ENCODE measurements at regions not wholly inside any gene's neighbourhood (a gene's known extent, or its start where the extent isn't known, plus 50 kb on each side); places are given as distances from the start of the nearest gene placed in this dataset.

GRCh38 chr1:57844382-57844980 lies 420.6 kb upstream of the DAB1 start:
- H3K36me3 ChIP-seq: no peaks in the 10 kb centered on the region
- no peaks in the 10 kb centered on the region for H3K4me1 ChIP-seq (ENCODE audit: control insufficient read depth in 1 of 2, low read depth in 2 of 2)
- DNase-seq (ENCODE audit: low spot score) (no peak), ATAC-seq (ENCODE audit: insufficient number of reproducible peaks, low FRiP score, low read depth) (no peak)
- no peak overlapping the region for H3K4me3 ChIP-seq
- no peak overlapping the region for H3K27ac ChIP-seq
- TF ChIP-seq, protein P1, sequence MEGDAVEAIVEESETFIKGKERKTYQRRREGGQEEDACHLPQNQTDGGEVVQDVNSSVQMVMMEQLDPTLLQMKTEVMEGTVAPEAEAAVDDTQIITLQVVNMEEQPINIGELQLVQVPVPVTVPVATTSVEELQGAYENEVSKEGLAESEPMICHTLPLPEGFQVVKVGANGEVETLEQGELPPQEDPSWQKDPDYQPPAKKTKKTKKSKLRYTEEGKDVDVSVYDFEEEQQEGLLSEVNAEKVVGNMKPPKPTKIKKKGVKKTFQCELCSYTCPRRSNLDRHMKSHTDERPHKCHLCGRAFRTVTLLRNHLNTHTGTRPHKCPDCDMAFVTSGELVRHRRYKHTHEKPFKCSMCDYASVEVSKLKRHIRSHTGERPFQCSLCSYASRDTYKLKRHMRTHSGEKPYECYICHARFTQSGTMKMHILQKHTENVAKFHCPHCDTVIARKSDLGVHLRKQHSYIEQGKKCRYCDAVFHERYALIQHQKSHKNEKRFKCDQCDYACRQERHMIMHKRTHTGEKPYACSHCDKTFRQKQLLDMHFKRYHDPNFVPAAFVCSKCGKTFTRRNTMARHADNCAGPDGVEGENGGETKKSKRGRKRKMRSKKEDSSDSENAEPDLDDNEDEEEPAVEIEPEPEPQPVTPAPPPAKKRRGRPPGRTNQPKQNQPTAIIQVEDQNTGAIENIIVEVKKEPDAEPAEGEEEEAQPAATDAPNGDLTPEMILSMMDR (IDR thresholded peaks at IDR 0.05): no peak
- no peaks in the 10 kb centered on the region for H3K27me3 ChIP-seq (replicated peaks; ENCODE audit: insufficient read depth)
- H3K9me3 ChIP-seq: no peaks in the 10 kb centered on the region

- H3K27me3 ChIP-seq (replicated peaks; ENCODE audit: insufficient read depth): no peaks in the 10 kb centered on the region
- DNase-seq (ENCODE audit: low spot score) (no peak), ATAC-seq (ENCODE audit: insufficient number of reproducible peaks, low FRiP score, low read depth) (no peak)
- H3K27ac ChIP-seq: no peak overlapping the region
- no peaks in the 10 kb centered on the region for H3K36me3 ChIP-seq
- H3K9me3 ChIP-seq: no peaks in the 10 kb centered on the region
- H3K4me3 ChIP-seq: no peak overlapping the region
- H3K4me1 ChIP-seq (ENCODE audit: control insufficient read depth in 1 of 2, low read depth in 2 of 2): no peaks in the 10 kb centered on the region
- TF ChIP-seq, protein P1 (IDR thresholded peaks at IDR 0.05): no peak
Observed at GRCh38 chr1:57843760-57844159, 419.9 kb upstream of the DAB1 start.

- ATAC-seq (ENCODE audit: insufficient number of reproducible peaks, low FRiP score, low read depth) (no peak), DNase-seq (ENCODE audit: low spot score) (no peak)
- H3K9me3 ChIP-seq: no peaks in the 10 kb centered on the region
- TF ChIP-seq, protein P1 (IDR thresholded peaks at IDR 0.05): no peak
- H3K27me3 ChIP-seq (replicated peaks; ENCODE audit: insufficient read depth): no peaks in the 10 kb centered on the region
- no peak overlapping the region for H3K27ac ChIP-seq
- H3K4me1 ChIP-seq (ENCODE audit: control insufficient read depth in 1 of 2, low read depth in 2 of 2): no peaks in the 10 kb centered on the region
- H3K4me3 ChIP-seq: no peak overlapping the region
- H3K36me3 ChIP-seq: no peaks in the 10 kb centered on the region
Observed at GRCh38 chr1:57839526-57839925, 415.7 kb upstream of the DAB1 start.

GRCh38 chr1:57839067-57839466 lies 415.2 kb upstream of the DAB1 start:
- ATAC-seq (ENCODE audit: insufficient number of reproducible peaks, low FRiP score, low read depth) (no peak), DNase-seq (ENCODE audit: low spot score) (no peak)
- Histone ChIP-seq H3K9me3 (no peaks in the 10 kb centered on the region), H3K4me3 (no peak overlapping the region), H3K4me1 (ENCODE audit: control insufficient read depth in 1 of 2, low read depth in 2 of 2) (no peaks in the 10 kb centered on the region), H3K27me3 (replicated peaks; ENCODE audit: insufficient read depth) (no peaks in the 10 kb centered on the region), H3K36me3 (no peaks in the 10 kb centered on the region), H3K27ac (no peak overlapping the region)
- TF ChIP-seq, protein P1 (IDR thresholded peaks at IDR 0.05): no peak

- Histone ChIP-seq H3K4me3 (no peak overlapping the region), H3K36me3 (no peaks in the 10 kb centered on the region), H3K27me3 (replicated peaks; ENCODE audit: insufficient read depth) (no peaks in the 10 kb centered on the region), H3K27ac (no peak overlapping the region), H3K4me1 (ENCODE audit: control insufficient read depth in 1 of 2, low read depth in 2 of 2) (no peaks in the 10 kb centered on the region), H3K9me3 (no peaks in the 10 kb centered on the region)
- no peak for ATAC-seq (ENCODE audit: insufficient number of reproducible peaks, low FRiP score, low read depth)
- no peak for DNase-seq (ENCODE audit: low spot score)
- TF ChIP-seq, protein P1 (IDR thresholded peaks at IDR 0.05): no peak
Observed at GRCh38 chr1:57835620-57836019, 411.8 kb upstream of the DAB1 start.

Measured in thoracic aorta (tissue), 2 donors.